ENCODE measurements at regions not wholly inside any gene's neighbourhood (a gene's known extent, or its start where the extent isn't known, plus 50 kb on each side); places are given as distances from the start of the nearest gene placed in this dataset.

DNA sequence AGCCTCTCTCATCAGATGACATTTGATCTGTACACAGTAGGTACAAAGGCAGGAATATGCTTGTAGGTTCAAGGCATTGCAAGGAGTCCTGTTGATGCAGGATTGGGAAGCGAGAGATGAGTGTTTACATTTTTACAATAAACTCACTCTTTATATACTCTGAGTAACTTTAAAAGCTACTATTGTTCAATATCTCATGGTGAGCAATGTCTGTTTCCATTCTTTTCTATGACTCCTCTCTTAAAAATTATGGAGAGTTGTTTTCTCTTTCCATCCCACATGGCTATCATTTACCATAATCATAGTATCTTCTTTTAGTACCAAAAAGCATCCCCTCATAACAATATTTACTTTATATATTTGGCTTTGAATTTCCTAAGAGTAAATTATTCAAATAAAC is 314.0 kb upstream of the CDIN1 start:
- no peak for DNase-seq (ENCODE audit: low read depth)

DNA sequence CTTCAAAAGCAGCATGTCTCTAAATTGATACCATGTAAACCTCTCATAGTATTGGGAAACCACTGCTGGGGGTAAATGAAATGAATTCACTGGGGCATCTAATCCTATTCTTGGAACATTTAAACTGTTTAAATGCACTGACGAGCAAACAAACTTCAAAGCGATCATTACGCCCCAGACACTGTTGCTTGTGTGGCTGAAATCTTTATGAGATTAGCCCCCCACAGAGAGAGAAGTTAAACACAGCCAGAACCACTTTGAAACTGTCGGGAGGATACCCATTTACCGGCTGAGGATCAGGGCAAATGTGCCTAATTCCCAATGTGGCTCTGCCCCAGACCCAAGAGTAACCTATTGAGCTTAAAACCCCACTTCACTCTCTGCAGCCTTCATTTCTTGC is 308.4 kb upstream of the CDIN1 start:
- DNase-seq (ENCODE audit: low read depth): no peak

DNA sequence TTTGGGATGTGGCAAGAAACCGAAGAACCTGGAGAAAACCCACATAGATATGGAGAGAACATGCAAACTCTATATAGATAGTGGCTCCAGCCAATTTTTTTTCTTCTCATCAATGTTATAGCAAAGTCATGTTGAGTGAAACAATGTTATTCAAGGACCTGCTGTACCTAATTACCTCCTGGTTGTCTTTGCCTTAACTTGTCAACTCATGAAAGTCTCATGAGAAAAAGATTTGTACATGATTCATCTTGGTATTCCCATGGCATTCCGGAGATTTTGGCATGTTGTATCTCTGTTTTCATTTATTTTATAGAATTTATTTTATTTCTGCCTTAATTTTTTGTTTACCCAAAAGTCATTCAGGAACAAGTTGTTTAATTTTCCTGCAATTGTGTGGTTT is 303.8 kb upstream of the CDIN1 start:
- no peak for DNase-seq (ENCODE audit: low read depth)

DNA sequence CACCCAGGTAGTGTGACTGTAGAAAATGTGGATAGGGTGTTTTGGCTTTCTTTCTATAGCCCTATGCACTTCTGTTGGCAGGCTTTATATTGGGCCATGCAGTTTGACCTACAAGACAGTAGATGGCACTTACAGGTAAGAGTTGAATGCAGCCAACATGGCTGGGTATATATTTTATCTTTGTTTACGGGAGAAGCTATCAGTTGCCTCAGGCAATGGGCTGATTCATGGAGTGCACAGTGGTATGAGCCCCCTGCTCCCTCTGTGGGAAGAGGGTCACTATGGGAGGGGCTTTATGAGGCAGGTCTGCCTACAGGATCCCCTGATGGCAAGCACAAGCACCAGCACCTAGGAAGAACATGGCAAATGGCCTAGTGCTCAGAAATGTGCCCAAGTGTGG is 301.2 kb upstream of the CDIN1 start:
- no peak for DNase-seq (ENCODE audit: low read depth)

DNA sequence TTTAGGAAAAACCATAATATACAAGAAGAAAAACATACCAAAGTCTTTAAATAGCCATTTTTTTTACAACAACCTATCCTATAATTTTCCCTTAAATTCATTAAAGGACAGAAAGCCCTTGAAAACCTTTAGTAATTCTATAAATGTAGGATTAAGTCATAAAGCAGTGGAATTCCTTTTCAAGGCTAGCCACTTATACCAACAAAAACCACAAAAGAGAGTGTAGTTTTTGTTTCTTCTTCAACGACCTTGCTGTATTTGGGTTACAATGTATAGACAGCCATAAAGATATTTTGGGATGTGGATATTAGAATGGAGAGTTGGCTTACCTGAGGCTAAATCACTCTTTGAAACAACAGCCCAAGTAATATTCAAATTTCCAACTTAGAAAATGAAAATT is 296.6 kb upstream of the CDIN1 start:
- no peak for DNase-seq (ENCODE audit: low read depth)

DNA sequence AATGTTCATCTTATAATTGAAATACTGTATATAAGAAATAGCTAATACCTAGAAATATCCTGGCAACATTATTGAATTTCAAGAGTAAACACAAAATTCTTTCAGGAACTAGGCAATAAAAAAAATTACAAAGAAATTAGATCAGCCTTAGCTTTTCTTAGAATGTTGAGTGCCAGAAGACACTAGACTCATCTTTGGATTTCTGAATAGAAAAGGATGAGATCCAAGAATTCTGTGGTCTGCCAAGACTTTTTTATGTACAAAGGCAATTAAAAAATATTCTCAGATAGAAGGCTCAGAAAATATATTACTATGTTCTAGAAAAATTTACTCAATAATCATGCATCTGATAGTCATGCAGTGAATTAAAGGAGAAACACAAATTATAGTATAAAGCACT is 294.5 kb upstream of the CDIN1 start:
- DNase-seq (ENCODE audit: low read depth): no peak

DNA sequence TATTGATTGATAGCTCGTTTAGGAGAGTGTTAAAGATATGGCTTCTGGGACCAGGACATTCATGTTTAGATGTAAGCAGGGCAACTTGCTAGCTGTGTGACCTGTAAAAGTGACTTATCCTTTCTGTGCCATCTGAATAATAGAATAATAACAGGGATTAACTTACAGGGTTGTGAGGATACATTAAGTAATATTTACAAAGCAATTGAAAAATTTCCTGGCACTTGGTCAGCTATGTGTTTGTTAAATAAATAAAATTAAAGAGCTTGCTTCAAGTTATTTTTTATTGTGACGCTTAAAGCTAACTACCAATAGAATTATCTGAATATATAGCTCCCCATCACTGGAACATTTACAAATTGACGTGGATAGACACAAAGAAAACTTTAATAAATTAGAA is 287.9 kb upstream of the CDIN1 start:
- DNase-seq (ENCODE audit: low read depth): no peak

DNA sequence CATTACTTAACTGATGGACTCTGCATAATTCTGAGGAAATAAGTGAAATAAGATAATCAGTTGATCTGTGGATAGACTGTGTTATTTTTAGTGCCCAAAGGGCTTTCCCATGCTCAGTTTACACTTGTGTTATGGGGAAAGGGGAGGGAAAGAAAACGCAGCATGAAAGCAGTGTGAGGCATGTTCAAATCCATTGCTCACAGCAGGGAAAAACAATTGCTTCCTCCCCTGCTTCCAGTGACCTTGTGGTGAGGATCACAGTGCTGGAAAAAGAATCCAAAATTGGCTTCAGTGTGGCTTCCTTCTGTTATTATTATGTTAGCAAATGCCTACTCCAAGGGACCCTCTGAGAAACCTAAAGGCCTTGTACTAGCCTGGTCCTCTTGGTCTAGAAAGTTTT is 285.1 kb upstream of the CDIN1 start:
- no peak for DNase-seq (ENCODE audit: low read depth)

DNA sequence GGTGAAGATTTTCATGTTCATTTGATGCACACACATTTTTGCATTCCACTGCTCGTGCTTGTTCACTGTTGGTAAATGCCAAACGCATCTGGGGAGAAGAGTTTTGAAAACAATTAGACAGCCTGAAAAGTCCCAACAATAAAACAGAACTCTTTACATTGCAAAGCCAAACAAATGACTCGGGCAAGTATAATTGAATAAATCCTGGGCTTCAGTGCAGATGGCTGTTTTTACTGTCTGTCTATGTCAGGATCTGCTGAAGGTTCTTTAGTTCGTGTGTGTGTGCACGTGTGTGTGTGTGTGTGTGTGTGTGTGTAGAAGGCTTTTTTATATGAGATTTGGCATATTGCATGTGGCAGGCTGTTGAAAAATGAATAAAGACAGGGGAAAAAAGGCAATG is 277.5 kb upstream of the CDIN1 start:
- no peak for DNase-seq (ENCODE audit: low read depth)

DNA sequence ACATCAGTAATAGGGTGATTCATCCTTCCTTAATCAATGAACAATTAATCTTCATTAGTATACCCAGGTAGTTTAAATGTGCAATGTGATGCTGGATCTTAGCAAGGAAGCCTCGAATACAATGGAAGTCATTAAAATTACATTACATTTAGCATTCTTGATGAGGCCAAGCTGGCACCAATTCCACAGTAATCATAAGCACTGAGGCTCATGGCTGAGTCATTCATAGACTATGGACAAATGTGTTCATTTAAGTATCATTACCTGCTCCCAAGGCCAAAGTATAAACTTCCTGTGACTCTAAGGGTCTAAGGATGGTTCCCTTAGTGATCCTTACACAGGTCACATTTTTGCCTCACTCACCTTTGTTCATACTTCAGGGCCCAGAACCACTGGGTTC is 266.4 kb upstream of the CDIN1 start:
- peak; percentile 13 for DNase-seq (ENCODE audit: low read depth)

DNA sequence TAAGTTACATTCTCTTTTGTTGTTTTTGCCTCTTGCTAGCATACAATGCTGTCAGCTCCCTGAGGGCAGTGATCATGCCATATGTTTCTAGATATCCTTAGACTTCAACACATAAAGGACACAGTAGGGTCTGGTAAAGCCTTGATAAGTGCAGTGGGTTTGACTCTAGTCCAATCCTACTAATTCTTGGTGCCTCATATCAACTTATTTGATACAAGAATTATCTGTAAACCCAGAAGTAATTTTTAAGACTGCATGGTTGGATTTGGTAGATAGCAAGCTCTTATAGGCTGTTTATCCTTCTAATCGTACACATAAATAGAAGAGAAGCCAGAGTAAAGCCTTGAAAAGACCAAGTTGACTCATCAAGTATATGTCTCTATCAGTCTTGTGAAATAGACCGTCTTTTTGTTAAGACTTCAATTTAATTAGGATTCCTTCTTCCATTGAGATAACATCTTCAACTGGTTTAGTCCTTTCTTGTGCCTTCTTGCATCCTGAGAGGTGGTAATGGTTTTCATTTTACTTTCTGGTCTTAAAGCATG is 265.6 kb upstream of the CDIN1 start:
- no peak for DNase-seq (ENCODE audit: low read depth)

DNA sequence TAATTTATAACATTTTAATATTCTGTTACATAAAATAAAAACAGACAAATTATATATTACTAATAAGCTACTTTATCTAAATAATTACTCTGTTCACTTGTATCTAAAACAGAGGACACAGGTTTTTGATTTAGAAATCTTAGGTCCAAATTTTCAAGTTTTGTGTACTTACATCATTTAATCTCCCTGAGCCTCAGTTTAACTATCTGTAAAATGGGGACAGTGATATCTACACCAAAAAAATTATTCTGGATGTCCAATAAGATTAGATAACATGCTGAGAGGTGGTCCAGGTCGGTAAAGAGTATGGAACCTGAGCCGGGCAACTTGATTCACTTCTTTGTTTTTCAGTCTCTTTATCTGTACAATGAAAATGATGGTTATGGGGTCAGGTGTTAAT is 263.8 kb upstream of the CDIN1 start:
- DNase-seq (ENCODE audit: low read depth): no peak

DNA sequence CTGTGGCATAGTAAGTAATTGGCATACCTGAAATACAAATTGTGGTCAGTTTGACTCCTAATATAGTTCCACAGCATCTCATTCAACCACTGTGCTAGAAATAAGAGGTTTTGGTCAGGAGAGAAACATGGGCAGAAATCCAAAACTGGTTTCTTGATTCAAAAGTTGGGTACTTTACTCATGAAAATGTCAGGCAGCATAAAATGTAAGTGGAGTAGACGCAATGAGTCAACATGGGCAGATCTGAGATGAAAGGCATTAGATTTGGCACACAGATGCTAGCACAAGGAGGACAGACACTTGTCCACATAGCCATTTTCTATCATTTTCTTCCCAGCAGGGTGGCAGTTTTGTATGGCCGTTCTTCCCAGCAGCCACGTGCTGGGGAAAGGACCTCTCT is 255.8 kb upstream of the CDIN1 start:
- no peak for DNase-seq (ENCODE audit: low read depth)

DNA sequence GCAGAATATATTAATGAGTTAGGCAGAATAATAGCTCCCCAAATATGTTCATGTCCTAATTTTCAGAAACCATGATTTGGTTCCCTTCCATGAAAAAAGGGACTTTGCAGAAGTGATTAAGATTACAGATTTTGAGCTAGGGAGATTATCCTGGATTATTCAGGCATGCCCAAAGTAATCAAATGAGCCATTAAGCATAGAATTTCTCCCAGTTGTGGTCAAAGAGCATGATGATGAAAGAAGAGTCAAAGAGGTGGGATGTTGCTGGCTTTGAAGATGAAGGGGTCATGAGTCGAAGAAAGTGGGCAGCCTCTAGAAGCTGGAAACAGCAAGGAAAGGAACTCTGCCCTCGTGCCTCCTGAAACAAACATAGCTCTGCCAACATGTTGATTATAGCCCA is 254.2 kb upstream of the CDIN1 start:
- DNase-seq (ENCODE audit: low read depth): no peak

DNA sequence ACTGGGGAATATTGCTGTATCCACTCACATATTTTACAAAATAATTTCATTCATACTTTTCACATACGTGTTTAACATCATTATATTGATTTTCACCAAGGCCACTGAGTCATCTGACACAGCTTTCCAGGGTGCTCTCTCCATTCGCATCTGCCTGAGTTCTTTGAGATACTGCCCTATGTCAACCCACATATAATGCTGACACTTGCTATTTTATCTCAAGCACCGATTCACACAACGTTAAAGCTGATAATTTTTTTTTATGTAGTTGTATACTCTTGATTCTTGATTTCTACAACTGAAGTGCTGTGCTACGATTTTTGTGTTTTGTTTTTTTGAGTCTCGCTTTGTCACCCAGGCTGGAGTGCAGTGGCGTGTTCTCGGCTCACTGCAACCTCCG is 249.8 kb upstream of the CDIN1 start:
- no peak for DNase-seq (ENCODE audit: low read depth)

DNA sequence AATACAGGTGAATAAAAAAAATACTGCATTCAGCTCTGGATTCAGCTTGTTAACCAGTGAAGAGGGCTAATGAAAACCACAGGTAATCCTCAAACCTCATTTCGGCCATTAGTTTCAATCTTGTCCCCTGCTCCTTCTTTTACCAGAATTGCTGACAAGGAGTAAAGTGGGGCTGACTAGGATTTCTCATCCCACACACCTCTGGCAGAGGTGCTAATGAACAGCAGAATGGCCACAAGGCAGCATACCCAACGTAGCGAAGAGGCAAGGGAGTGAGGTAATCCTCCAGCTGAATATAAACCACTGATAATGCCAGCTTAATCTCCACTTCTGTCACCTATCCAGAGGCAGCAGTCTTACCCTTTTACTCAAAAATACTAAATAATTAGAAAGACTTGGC is 248.8 kb upstream of the CDIN1 start:
- no peak for DNase-seq (ENCODE audit: low read depth)

DNA sequence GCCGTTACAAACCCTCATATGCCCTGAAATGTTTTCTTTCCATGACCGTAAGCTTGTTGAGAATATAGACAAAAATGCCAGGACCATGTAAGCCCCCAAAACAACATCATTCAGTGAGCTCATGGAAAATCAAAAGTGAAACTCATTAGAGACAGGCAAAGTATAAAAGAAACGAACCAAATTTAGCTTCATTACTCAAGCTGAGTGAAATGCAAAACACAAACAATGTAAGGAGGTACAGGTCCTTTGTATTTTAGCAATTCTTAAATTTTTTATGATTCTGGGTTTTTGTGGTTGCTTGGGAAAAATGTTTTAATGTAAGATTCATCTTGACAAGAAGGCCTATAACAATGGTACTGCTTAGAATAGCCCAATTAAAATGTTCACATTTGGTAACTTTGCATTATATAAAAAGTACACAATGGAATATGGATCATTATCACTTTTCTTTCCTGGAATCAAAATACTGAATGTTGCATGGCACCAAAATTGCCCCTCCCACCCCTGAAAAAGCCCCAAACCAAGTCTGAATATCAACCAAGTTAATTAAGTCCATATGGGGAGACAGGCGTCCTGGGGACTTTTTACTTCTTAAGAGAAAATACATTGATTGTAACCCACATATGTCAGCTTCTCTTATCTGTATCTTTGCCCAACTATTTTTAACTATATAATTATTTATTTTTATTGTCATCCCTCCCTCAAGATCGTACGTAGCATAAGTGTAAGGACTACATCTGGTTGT is 247.7 kb upstream of the CDIN1 start:
- no peak for DNase-seq (ENCODE audit: low read depth)

DNA sequence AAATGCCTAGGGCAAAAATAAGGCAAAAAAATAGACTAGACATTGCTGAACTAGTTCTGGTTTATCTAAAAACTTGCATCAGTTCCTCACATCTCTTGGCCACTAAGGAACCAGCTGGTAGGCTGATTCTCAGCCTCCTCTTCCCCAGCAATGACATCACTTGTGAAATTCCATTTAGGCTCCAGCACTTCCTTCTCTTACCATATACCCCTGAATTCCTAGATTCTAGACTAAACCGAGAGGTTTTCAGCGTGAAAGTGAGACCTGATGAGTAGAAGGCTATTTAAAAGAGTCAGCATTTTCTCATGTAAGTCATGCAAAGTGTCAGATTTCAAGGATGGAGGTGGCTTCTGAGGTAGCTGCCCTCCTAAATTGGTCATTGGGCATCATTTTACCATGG is 247.1 kb upstream of the CDIN1 start:
- no peak for DNase-seq (ENCODE audit: low read depth)

DNA sequence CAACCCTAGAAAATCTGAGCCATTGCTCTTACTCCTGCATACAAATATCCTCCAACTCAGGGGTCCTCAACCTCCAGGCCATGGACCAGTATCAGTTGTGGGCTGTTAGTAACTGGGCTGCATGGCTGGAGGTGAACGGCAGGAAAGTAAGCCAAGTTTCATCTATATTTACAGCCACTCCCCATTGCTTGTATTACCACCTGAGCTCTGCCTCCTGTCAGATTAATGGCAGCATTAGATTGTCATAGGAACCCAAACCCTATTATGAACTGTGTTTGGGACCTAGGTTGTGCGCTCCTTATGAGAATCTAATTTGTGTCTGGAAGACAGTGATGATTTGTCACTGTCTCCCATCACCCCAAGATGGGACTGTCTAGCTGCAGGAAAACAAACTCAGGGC is 246.5 kb upstream of the CDIN1 start:
- no peak for DNase-seq (ENCODE audit: low read depth)

DNA sequence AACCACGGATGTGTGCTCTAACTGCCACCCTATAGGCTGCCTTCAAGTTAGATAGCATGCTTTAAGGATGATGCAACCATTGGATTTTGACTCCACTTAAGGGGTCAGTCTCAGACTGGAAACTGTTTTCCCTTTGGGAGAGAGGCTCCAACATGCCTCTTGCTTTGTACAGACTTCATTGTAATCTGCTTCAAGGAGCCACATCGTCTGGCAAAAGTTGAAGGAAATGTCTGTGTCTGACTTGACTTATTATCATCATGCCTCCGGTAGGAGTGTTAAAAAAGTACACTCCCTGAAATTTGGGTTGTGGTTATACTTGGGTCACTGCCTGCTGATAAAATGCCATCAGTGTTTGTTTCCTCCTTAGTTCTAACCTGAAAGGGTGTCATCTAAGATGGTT is 245.4 kb upstream of the CDIN1 start:
- no peak for DNase-seq (ENCODE audit: low read depth)

DNA sequence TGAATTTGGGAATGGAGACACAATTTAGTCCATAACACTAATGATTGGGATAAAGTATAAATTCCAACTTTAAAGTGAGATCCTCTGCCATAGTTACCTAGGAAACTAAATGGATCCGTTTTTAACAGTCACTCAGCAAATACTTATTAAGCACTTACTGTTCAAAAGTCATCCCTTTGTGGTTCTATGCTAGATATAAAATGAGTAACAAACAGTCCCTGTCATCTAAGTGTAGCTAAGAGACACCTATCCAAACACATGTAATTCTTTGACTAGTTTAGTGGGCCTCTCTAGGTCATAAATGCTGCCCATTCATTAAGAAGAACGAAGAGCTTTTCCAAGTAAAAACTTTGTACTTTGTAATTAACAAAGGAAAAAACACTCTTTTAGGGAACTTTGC is 244.2 kb upstream of the CDIN1 start:
- DNase-seq (ENCODE audit: low read depth): no peak

DNA sequence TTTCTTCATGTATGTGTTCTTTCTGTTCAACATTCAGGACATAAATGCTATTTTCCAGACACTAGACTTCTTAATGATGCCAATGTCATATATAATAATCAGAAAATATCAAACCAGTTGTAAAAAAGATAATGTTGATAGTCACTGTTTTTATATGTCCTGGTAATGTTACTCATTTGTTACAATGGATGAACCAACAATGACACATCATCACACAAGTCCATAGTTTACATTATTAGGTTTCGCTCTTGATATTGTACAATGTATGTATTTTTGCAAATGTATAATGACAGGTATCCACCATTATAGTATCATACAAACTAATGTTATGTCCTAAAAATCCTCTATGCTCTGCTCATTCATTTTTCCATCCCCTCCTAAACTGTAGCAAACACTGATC is 243.8 kb upstream of the CDIN1 start:
- DNase-seq (ENCODE audit: low read depth): no peak

DNA sequence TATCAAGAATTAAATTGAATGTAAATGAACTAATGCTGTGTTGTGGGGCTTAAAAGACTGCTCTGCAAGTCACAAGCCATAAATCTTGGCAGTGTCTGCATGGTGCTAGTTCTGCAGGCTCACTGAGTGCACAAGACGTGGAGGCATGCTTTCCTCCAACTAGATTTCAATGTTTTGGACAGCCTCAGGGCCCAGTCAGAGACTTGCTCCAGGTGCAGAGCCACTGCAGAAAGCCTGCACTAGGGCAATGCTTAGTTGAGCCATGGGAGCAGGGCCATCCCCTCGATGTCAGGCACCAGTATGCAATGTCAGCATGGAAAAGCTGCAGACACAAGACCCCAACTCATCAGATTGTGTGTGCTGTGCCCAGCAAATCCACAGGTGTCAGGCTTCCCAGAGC is 234.5 kb upstream of the CDIN1 start:
- no peak for DNase-seq (ENCODE audit: low read depth)

DNA sequence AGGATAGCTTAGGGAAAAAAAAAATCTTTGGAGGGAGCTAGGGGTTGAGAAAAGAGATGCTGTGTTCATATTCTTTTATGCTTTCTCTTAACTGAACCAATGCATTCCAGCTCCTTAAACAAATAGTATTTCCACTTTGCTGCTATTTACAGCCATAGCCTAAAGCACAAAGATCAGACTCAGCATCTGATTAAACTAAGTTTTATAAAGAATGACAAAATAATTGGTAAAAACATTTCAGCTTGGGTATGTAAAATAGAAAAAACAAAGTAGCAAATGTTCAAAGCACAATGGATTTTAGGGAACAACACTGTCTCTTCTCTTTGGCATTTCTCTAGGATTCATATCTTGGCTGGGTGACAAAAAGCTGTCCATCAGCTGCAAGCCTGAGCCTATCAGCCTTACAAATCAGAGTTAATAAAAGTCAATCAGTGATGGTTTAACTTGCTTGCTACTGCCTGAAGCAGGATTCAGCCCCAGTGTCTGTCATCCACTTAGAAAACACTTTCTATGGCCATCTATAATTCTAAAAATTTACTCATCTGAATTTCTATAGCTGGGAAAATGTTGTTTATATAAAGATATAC is 232.1 kb upstream of the CDIN1 start:
- no peak for DNase-seq (ENCODE audit: low read depth)

Data from HS-5 (cell line).